Caco-2 (cell line): ENCODE measurements at regions not wholly inside any gene's neighbourhood (a gene's known extent, or its start where the extent isn't known, plus 50 kb on each side); places are given as distances from the start of the nearest gene placed in this dataset.

ENCODE experiments used
- BruUV-seq: library from RNA; stranded (reverse); fragments of 400-500 nt; replicated peaks from 2 replicates; lab custom pipeline; 2021; lab: Mats Ljungman, UMichigan
- CTCF ChIA-PET: fragments of 300-600 bp; sonication (Branson Sonifier 250); formaldehyde crosslinking; loops from one replicate; lab custom pipeline; 2022; ENCODE audit warnings: antibody characterized with exemption; lab: Charles Lee
- POLR2A ChIA-PET: fragments of 300-600 bp; sonication (Branson Sonifier 250); formaldehyde crosslinking; loops from one replicate; lab custom pipeline; 2022; ENCODE audit warnings: antibody characterized with exemption; lab: Charles Lee
- DNase-seq, 2 experiments: peaks; one replicate each; pipeline versions ENCODE4 v3.0.0 to v3.0.0-alpha.2; 2020 to 2022
- H3K27me3 ChIP-seq: replicated peaks from 2 replicates; pipeline ENCODE4 v1.6.0; 2011; ENCODE audit warnings: low read length; ENCODE audit not compliant: control insufficient read depth, insufficient read depth
- H3K36me3 ChIP-seq: 2 replicates; pipeline ENCODE4 v1.5.1; 2011; ENCODE audit warnings: low read length; ENCODE audit not compliant: control insufficient read depth, insufficient read depth
- H3K4me1 ChIP-seq: fragments of 250-450 bp; sonication (Bioruptor Pico); 2 replicates; pipeline ENCODE4 v1.5.1; 2020; ENCODE audit warnings: mild to moderate bottlenecking
- H3K4me3 ChIP-seq: 2 replicates; pipeline ENCODE4 v1.5.1; 2011; ENCODE audit warnings: low read depth, mild to moderate bottlenecking, control low read depth, low read length
- H3K9me3 ChIP-seq: fragments of 250-450 bp; sonication (Bioruptor Pico); 2 replicates; pipeline ENCODE4 v1.5.1; 2020; ENCODE audit warnings: mild to moderate bottlenecking, moderate library complexity
- H3K27ac Mint-ChIP-seq: one replicate; pipeline ENCODE4 v1.8.0; 2022; ENCODE audit warnings: mixed read lengths; ENCODE audit not compliant: unreplicated experiment
- H3K27me3 Mint-ChIP-seq: one replicate; pipeline ENCODE4 v1.8.0; 2022; ENCODE audit warnings: mixed read lengths; ENCODE audit not compliant: insufficient read depth, unreplicated experiment
- H3K36me3 Mint-ChIP-seq: one replicate; pipeline ENCODE4 v1.8.0; 2022; ENCODE audit warnings: mild to moderate bottlenecking, mixed read lengths; ENCODE audit not compliant: insufficient read depth, unreplicated experiment
- H3K4me1 Mint-ChIP-seq: one replicate; pipeline ENCODE4 v1.8.0; 2022; ENCODE audit warnings: low read depth, mixed read lengths; ENCODE audit not compliant: unreplicated experiment
- H3K4me3 Mint-ChIP-seq: one replicate; pipeline ENCODE4 v1.8.0; 2022; ENCODE audit warnings: mild to moderate bottlenecking, moderate library complexity, mixed read lengths; ENCODE audit not compliant: unreplicated experiment
- H3K9me3 Mint-ChIP-seq: one replicate; pipeline ENCODE4 v1.8.0; 2022; ENCODE audit warnings: mixed read lengths; ENCODE audit not compliant: unreplicated experiment
- intact Hi-C: fragments of 100-400 bp; cut with micrococcal nuclease; formaldehyde crosslinking; loops from one replicate; pipeline ENCODE4 v1.10.0; 2022; ENCODE audit not compliant: unreplicated experiment
- TF ChIP-seq, protein P1 (sequence below), 2 experiments: fragments of 200-600 bp in 1 of 2; IDR thresholded peaks; 1 replicate in 1 of 2; 2 replicates in 1 of 2; pipeline versions ENCODE4 v1.5.1 to v1.8.0; 2011 to 2022; ENCODE audit warnings: antibody characterized with exemption in 1 of 2, control low read depth in 1 of 2, inconsistent platforms in 1 of 2, low read depth in 1 of 2, low read length in 1 of 2, mild to moderate bottlenecking in 1 of 2, moderate library complexity in 1 of 2; ENCODE audit not compliant: insufficient read depth in 1 of 2, severe bottlenecking in 1 of 2, unreplicated experiment in 1 of 2

DNA sequence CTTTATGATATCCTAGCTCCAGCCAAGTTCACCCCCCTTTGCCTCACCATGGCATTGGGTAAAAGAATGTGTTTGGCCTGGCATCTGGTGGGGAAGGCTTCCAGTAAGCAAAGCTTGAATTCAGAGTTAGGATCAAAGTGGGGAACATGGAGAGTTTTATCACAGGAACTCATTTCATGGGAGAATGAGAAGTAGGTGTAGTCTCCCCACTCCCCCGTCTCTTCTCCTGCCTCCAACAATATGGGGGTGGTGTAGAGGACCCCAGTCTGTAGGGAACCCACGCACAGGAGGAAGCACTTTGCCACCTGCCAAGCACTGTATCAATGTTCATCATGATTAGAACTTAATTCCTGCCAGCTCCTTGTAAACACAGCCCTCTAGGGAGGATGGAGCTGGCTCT, 200.5 kb downstream of the UACA start:
- BruUV-seq, result no TSS peak
- Histone ChIP-seq H3K9me3 (no peaks in the 10 kb centered on the region), H3K4me3 (no peak overlapping the region), H3K4me1 (no peaks in the 10 kb centered on the region), H3K36me3 (no peaks in the 10 kb centered on the region), H3K27me3 (no peaks in the 10 kb centered on the region)
- Mint-ChIP-seq H3K27ac (no peak overlapping the region), H3K4me1 (no peaks in the 10 kb centered on the region), H3K36me3 (no peaks in the 10 kb centered on the region), H3K27me3 (no peaks in the 10 kb centered on the region), H3K9me3 (no peaks in the 10 kb centered on the region), H3K4me3 (no peak overlapping the region)
- intact Hi-C loops, result no loop called here
- ChIA-PET CTCF (interaction anchor here (0.7 to 1.4 kb wide), 2 partner anchors 12 to 81 kb away, joined by 3 to 5 read pairs; no protein-coding TSS in a partner anchor), POLR2A (no interaction called here)
- DNase-seq, result no peak
- TF ChIP-seq, protein P1, sequence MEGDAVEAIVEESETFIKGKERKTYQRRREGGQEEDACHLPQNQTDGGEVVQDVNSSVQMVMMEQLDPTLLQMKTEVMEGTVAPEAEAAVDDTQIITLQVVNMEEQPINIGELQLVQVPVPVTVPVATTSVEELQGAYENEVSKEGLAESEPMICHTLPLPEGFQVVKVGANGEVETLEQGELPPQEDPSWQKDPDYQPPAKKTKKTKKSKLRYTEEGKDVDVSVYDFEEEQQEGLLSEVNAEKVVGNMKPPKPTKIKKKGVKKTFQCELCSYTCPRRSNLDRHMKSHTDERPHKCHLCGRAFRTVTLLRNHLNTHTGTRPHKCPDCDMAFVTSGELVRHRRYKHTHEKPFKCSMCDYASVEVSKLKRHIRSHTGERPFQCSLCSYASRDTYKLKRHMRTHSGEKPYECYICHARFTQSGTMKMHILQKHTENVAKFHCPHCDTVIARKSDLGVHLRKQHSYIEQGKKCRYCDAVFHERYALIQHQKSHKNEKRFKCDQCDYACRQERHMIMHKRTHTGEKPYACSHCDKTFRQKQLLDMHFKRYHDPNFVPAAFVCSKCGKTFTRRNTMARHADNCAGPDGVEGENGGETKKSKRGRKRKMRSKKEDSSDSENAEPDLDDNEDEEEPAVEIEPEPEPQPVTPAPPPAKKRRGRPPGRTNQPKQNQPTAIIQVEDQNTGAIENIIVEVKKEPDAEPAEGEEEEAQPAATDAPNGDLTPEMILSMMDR (IDR thresholded peaks at IDR 0.05; ENCODE audit: insufficient read depth in 1 of 2, low read depth in 1 of 2, low read length in 1 of 2, severe bottlenecking in 1 of 2, unreplicated experiment in 1 of 2), result no peak

DNA sequence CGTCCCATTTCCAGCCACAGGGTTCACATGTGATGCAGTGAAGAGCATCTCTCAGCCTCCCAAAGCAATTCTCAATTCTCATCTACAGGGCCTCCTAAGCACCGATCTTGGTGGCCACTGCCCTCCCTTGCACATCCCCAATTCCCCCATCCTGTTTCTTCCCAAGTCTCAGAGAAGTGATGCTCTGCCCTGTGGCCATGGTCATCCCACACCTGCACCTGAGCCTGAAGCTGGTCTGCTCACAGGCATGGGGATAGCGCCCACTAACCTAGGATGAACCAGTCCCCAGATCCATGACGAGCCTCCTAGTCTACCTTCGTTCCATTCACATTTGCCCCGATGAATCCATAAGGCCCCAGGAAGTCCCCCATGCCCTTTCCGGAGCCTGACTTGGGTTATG, 201.5 kb downstream of the UACA start:
- ChIA-PET POLR2A (no interaction called here), CTCF (interaction anchor here (0.6 kb wide), 1 partner anchor 79 kb away, joined by 4 read pairs; no protein-coding TSS in a partner anchor)
- no peak for DNase-seq
- Histone ChIP-seq H3K4me1 (no peaks in the 10 kb centered on the region), H3K4me3 (no peak overlapping the region), H3K9me3 (no peaks in the 10 kb centered on the region), H3K36me3 (no peaks in the 10 kb centered on the region), H3K27me3 (no peaks in the 10 kb centered on the region)
- no TSS peak for BruUV-seq
- Mint-ChIP-seq H3K4me1 (no peaks in the 10 kb centered on the region), H3K9me3 (no peaks in the 10 kb centered on the region), H3K27ac (no peak overlapping the region), H3K36me3 (no peaks in the 10 kb centered on the region), H3K27me3 (no peaks in the 10 kb centered on the region), H3K4me3 (no peak overlapping the region)
- TF ChIP-seq, protein P1 (IDR thresholded peaks at IDR 0.05; ENCODE audit: insufficient read depth in 1 of 2, low read depth in 1 of 2, low read length in 1 of 2, severe bottlenecking in 1 of 2, unreplicated experiment in 1 of 2), result no peak
- intact Hi-C loops, result no loop called here

DNA sequence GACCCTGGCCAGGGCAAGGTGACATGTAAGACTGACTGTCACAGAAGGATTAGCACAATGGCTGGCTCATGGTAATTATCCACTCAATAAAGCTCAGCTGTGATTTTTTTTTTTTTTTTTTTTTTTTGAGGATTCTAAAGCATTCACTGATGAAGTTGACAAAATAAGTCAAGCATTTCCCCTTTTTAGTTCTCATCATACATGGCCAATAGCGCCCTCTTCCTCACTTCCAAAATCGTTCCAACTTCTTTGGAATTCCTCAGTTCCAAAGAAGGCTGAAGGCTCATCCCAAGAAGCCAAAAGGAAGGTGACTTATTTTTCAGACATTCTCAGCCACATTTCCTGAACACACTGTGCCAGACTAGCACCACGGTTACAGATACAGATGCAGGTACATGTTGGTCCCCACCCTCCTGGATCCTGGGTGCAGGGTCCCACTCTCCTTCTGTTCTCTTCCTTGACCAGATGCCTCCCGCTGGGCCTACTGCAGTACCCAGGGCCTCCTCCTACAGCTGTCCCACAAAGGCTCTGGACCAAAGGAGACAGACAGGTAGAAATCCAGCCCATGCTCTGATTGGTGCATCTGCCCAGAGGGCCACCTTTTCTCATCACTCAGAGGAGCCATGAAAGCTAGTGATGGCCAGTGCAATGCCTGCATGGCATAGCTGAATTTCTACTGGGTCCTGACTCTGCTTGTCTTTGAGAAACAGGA, 202.6 kb downstream of the UACA start:
- POLR2A ChIA-PET, result no interaction called here
- CTCF ChIA-PET, result no interaction called here
- H3K4me3 Mint-ChIP-seq, result no peak overlapping the region
- DNase-seq, result no peak
- no peaks in the 10 kb centered on the region for H3K27me3 Mint-ChIP-seq
- no peaks in the 10 kb centered on the region for H3K4me1 Mint-ChIP-seq
- H3K9me3 ChIP-seq, result no peaks in the 10 kb centered on the region
- no peaks in the 10 kb centered on the region for H3K27me3 ChIP-seq
- no TSS peak for BruUV-seq
- H3K27ac Mint-ChIP-seq, result no peak overlapping the region
- no peaks in the 10 kb centered on the region for H3K36me3 Mint-ChIP-seq
- H3K36me3 ChIP-seq, result no peaks in the 10 kb centered on the region
- no peaks in the 10 kb centered on the region for H3K4me1 ChIP-seq
- TF ChIP-seq, protein P1 (IDR thresholded peaks at IDR 0.05; ENCODE audit: insufficient read depth in 1 of 2, low read depth in 1 of 2, low read length in 1 of 2, severe bottlenecking in 1 of 2, unreplicated experiment in 1 of 2), result no peak
- no peaks in the 10 kb centered on the region for H3K9me3 Mint-ChIP-seq
- no peak overlapping the region for H3K4me3 ChIP-seq
- intact Hi-C loops, result no loop called here
